GM19395 (cell line): ENCODE measurements at regions not wholly inside any gene's neighbourhood (a gene's known extent, or its start where the extent isn't known, plus 50 kb on each side); places are given as distances from the start of the nearest gene placed in this dataset.

ENCODE experiments used
- ATAC-seq: cut with Tn5 transposase; IDR thresholded peaks from one replicate; pipeline ENCODE4 v1.9.1; 2021; ENCODE audit warnings: mild to moderate bottlenecking, moderate library complexity; ENCODE audit not compliant: unreplicated experiment

- ATAC-seq: no peak
These were observed 297.6 kb upstream of the SP8 start for GRCh38 chr7:21084286-21084685.

DNA sequence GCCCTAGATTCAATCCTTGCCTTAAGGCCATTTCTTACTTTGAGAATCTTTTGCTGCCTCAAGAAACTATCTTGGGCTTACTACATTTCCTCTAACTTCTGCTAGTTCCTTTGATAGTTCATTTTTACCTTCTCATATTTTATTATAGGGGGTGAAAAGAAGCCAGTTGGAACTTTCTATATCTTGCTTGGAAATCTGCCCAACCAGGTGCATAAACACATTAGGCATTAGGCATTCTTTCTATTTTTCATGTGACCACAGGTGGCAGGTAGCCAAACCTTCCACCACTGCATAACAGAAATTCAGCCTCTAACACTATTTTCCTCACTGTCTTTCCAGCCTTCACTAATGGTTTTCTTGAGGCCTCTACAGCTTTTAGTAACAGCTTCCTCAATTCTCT is 300.0 kb upstream of the SP8 start:
- no peak for ATAC-seq

GRCh38 chr7:21089653-21090052 is 303.0 kb upstream of the SP8 start:
- ATAC-seq: no peak

DNA sequence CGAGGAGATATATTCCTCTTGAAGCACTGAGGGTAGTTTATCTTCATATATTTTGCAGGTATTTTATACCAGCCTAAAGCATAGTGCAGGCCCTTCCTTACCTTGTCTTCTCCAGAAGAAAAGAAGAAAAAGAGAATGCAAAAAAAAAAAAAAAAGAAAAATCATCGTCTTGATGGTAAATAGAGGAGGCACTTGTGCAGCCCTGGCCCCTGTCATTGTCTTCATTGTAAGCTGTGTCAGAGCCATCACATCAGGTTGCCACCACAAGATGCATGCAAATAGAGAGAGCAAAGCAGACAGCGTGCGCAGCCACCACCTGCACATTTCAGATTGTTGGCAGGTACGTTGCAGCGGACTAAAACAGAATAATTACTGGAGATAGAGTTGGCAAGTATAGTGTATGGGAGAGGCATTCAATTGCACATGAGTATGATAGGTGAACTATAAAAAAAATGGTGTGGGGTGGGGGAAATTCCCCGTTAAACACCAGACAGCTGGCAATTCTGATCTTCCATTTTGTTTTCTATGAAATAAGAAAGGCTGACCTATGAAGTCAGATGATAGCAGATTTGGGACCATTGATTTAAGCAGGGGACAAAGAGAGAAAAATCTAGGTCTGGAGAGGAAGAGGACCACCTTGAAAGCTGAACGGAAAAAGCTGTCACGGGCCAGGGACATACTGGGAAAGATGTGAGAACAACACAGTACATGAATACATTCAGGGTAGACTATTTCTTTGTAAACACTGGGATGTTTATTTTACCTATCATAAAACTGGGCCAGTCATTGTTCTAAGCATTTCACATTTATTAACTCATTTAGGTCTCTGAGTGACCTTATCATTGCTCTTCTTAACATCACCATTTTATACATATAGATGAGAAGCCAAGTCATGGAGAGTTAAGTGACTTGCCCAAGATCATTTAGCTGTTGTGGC is 306.3 kb upstream of the SP8 start:
- ATAC-seq: no peak

GRCh38 chr7:21094589-21094988 is 307.9 kb upstream of the SP8 start:
- no peak for ATAC-seq

- no peak for ATAC-seq
These were observed 312.7 kb upstream of the SP8 start for GRCh38 chr7:21099432-21099831.

- no peak for ATAC-seq
These were observed 313.3 kb upstream of the SP8 start for GRCh38 chr7:21099955-21100354.

- ATAC-seq: no peak
These were observed 314.9 kb upstream of the SP8 start for GRCh38 chr7:21101541-21101940.

- ATAC-seq: no peak
These were observed 316.9 kb upstream of the SP8 start for GRCh38 chr7:21103426-21104123.

DNA sequence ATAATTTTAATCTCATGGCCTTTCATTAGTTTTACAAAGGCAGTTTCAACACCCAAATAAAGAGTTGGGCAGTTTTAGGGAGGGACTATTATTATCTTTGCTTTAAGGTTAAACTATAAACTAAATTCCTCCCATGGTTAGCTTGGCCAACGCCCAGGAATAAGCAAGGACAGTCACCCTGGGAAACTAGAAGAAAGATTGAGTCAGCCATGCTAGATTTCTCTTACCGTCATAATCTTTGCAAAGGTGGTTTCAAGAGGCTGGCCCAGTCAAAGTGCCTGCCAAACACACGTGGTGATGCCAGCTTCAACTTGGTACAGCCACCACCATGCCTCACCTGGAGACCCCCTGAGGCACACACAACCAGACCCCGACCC is 317.4 kb upstream of the SP8 start:
- ATAC-seq: no peak

- ATAC-seq: no peak
These were observed 319.6 kb upstream of the SP8 start for GRCh38 chr7:21106296-21106732.

DNA sequence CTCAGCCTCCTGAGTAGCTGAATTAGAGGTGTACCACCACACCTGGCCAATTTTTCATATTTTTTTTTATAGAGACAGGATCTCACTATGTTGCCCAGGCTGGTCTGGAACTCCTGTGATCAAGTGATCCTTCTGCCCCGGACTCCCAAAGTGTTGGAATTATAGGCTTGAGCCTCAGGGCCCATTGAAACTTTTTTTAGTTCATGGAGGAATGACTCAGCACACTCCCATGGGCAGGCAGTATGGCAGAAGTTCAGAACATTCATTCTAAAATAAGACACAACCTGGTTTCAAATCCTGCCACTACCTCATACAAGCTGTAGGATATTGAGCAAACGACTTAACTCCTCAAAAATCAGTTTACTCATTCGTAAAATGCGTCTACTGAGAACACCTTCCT is 320.4 kb upstream of the SP8 start:
- ATAC-seq: no peak

- ATAC-seq: no peak
These were observed 319.7 kb upstream of the SP4 start for GRCh38 chr7:21108182-21108581.

GRCh38 chr7:21113609-21114415 is 314.1 kb upstream of the SP4 start:
- ATAC-seq: no peak

- no peak for ATAC-seq
These were observed 304.3 kb upstream of the SP4 start for GRCh38 chr7:21123586-21123985.

DNA sequence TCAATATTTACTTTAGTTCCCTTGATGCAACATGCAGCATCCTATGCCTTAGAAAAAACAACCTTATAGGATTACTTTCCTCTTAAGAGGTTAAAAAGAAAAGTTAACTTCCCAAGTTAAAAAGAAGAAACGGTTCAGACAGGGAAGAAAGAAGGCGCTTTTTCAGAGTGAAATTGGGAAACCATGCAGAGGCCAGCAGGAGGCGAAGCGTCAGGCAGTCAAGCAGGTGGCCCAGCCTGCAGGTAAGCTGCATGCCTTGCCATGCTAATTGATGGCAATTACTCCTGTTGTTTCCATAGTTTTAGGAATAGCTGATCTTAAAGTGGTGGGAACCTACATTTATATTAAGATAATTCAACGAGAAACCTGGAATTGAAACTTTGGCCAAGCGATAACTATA is 302.6 kb upstream of the SP4 start:
- no peak for ATAC-seq

DNA sequence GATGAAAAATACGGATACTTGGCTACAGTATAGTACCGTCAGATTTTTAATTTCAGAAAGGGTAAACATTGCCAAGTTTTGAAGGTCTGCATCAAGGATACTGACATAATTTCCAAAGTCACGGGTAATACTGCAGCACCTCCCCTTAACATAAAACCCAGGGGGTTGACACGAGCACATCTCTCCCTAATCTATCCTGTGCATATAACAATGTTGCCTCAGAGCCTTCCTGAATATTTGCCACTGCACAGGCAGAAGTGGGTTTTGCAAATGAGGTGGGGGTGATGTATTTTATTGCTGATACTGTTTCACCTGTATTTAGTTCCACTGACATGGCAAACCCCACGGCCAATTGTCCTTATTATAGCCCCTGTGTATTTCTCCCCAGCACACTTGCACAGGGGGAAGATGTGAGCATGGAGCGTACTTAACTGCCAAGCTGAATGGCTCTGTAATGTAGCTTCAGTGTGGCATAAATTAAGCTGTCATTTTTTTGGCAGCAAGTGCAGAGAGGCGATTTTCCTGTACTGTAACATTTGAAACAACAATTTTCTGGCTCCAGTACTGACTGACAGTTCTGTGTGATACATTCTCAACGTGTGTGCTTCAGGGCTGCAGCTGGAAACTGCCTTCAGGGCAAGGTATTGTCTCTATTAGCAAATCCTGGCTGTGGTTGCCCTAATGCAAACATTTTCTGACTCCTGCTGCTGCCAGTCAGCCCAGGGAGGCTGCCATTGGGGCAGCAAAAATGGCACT is 299.6 kb upstream of the SP4 start:
- ATAC-seq: no peak

DNA sequence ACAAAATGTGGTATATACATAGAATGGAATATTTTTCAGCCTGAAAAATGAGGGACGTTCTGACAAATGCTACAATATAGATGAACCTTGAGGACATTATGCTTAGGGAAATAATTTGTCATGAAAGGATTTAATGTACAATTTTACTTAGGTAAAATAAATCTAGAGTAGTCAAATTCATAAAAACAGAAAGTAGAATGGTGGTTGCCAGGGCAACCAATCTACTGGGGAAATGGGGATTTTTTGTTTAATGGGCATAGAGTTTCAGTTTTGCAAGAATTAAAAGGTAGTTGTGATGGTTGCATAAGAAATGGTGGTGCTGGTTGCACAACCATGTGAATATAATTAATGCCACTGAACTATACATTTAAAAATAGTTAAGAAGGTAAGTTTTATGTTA is 296.0 kb upstream of the SP4 start:
- ATAC-seq: no peak

GRCh38 chr7:21134631-21135030 is 293.3 kb upstream of the SP4 start:
- ATAC-seq: no peak

DNA sequence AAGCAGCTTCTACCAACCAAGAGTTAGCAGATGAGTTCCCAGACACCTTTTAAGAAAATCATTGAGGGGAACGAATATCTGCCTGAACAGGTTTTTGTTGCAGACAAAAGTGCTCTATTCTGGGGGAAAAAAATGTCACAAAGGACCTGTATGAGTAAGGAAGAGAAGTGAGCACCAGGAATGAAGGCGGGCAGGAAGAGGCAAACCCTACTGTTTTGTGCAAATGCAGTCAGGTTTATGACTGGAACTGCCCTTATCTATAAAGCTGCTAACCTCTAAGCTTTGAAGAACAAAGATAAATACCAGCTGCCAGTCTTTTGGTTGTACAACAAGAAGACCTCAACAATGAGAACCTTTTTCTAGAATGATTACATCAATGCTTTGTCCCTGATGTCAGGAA is 292.4 kb upstream of the SP4 start:
- ATAC-seq: no peak

DNA sequence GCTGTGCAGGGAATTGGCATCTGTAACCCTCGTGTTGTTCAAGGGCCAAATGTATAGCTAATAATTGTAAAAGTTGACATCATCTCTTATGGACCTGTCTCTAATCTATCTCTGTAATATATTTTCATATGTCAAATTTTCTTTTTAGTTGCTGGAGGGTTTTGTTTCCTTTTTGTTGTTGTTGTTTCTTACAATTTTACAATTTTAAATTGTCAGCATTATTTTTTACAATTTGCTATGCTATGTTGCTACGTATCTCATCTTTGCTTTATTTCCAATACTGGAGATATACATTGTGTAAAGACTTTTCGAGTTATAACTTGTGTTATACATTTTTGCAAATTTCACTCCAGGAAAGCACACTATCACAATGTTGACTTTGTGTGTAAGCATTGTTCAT is 290.2 kb upstream of the SP4 start:
- ATAC-seq: no peak
